ENCODE measurements at regions not wholly inside any gene's neighbourhood (a gene's known extent, or its start where the extent isn't known, plus 50 kb on each side); places are given as distances from the start of the nearest gene placed in this dataset.

- H3K27me3 Mint-ChIP-seq, result no peaks in the 10 kb centered on the region
- DNase-seq (no peak), ATAC-seq (ENCODE audit: low read depth) (no peak)
- ChIA-PET CTCF (no interaction called here), POLR2A (no interaction called here)
- H3K36me3 Mint-ChIP-seq (ENCODE audit: low read depth), result no peaks in the 10 kb centered on the region
- H3K9me3 Mint-ChIP-seq, result peaks cover 8% of the 10 kb centered on the region
- H3K4me3 Mint-ChIP-seq, result no peak overlapping the region
- no peak overlapping the region for H3K27ac Mint-ChIP-seq
- no peak for TF ChIP-seq CTCF (IDR thresholded peaks at IDR 0.05)
- no peaks in the 10 kb centered on the region for H3K4me1 Mint-ChIP-seq
- intact Hi-C loops (cut with micrococcal nuclease), result no loop called here
These were observed 1022.9 kb downstream of the BCL11B start for GRCh38 chr14:98249057-98249456.

- H3K4me1 Mint-ChIP-seq, result no peaks in the 10 kb centered on the region
- no peak for DNase-seq
- H3K4me3 Mint-ChIP-seq, result no peak overlapping the region
- H3K27me3 Mint-ChIP-seq, result no peaks in the 10 kb centered on the region
- H3K27ac Mint-ChIP-seq, result no peak overlapping the region
- intact Hi-C loops (cut with micrococcal nuclease), result no loop called here
- ChIA-PET CTCF (no interaction called here), POLR2A (no interaction called here)
- no peak for ATAC-seq (ENCODE audit: low read depth)
- H3K9me3 Mint-ChIP-seq, result peaks cover 8% of the 10 kb centered on the region
- no peak for TF ChIP-seq CTCF (IDR thresholded peaks at IDR 0.05)
- H3K36me3 Mint-ChIP-seq (ENCODE audit: low read depth), result no peaks in the 10 kb centered on the region
These were observed 1022.5 kb downstream of the BCL11B start for GRCh38 chr14:98249476-98249875.

- intact Hi-C loops (cut with micrococcal nuclease), result no loop called here
- ATAC-seq (ENCODE audit: low read depth) (no peak), DNase-seq (no peak)
- H3K4me1 Mint-ChIP-seq, result no peaks in the 10 kb centered on the region
- no peak overlapping the region for H3K4me3 Mint-ChIP-seq
- CTCF ChIA-PET, result no interaction called here
- POLR2A ChIA-PET, result no interaction called here
- H3K9me3 Mint-ChIP-seq, result peaks cover 4% of the 10 kb centered on the region
- TF ChIP-seq CTCF (IDR thresholded peaks at IDR 0.05), result no peak
- no peaks in the 10 kb centered on the region for H3K27me3 Mint-ChIP-seq
- no peaks in the 10 kb centered on the region for H3K36me3 Mint-ChIP-seq (ENCODE audit: low read depth)
- H3K27ac Mint-ChIP-seq, result no peak overlapping the region
These were observed 1019.2 kb downstream of the BCL11B start for GRCh38 chr14:98252820-98253219.

GRCh38 chr14:98259881-98260280 is 1012.1 kb downstream of the BCL11B start:
- H3K4me3 Mint-ChIP-seq, result no peak overlapping the region
- H3K4me1 Mint-ChIP-seq, result no peaks in the 10 kb centered on the region
- ATAC-seq (ENCODE audit: low read depth) (no peak), DNase-seq (no peak)
- peaks cover 2% of the 10 kb centered on the region for H3K9me3 Mint-ChIP-seq
- POLR2A ChIA-PET, result no interaction called here
- CTCF ChIA-PET, result no interaction called here
- H3K36me3 Mint-ChIP-seq (ENCODE audit: low read depth), result no peaks in the 10 kb centered on the region
- intact Hi-C loops (cut with micrococcal nuclease), result no loop called here
- no peak overlapping the region for H3K27ac Mint-ChIP-seq
- no peaks in the 10 kb centered on the region for H3K27me3 Mint-ChIP-seq
- no peak for TF ChIP-seq CTCF (IDR thresholded peaks at IDR 0.05)

DNA sequence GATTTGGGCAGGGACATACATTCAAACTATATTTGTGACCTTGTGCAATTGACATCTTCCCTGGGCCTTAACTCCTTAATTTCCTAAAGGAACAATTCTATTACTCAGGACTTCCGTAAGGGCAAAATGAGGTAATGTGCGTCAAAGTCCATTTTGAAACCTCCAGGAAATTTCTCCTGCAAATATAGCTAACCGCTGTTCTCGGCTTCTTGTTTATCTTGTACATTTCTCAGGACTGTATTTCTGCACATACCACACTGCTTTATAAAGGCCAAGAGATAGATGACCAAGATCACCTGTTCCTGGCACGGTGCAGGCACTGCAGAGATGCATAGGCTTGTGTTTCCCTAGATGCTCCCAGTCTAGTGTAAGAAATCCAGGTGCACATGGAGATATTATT is 1009.4 kb downstream of the BCL11B start:
- intact Hi-C loops (cut with micrococcal nuclease), result no loop called here
- Mint-ChIP-seq H3K36me3 (ENCODE audit: low read depth) (no peaks in the 10 kb centered on the region), H3K9me3 (peaks cover 7% of the 10 kb centered on the region), H3K27ac (no peak overlapping the region), H3K27me3 (no peaks in the 10 kb centered on the region), H3K4me3 (no peak overlapping the region), H3K4me1 (no peaks in the 10 kb centered on the region)
- DNase-seq (no peak), ATAC-seq (ENCODE audit: low read depth) (no peak)
- ChIA-PET POLR2A (no interaction called here), CTCF (no interaction called here)
- TF ChIP-seq CTCF (IDR thresholded peaks at IDR 0.05), result no peak

Measured in activated B cell treated with CpG ODN at 0.5 μM for 24 hours (primary cell).